ENCODE measurements at regions not wholly inside any gene's neighbourhood (a gene's known extent, or its start where the extent isn't known, plus 50 kb on each side); places are given as distances from the start of the nearest gene placed in this dataset.

GRCh38 chr18:71426441-71426840 lies 1117.7 kb downstream of the CBLN2 start:
- TF ChIP-seq POLR2A (IDR thresholded peaks at IDR 0.05) (no peak), POLR2AphosphoS5 (IDR thresholded peaks at IDR 0.05; ENCODE audit: insufficient read depth in 1 of 2, low read depth in 1 of 2) (no peak), CTCF (IDR thresholded peaks at IDR 0.05) (no peak)
- intact Hi-C loops (cut with DNase I) = no loop called here

GRCh38 chr18:71405169-71405809 lies 1116.4 kb downstream of the SOCS6 start:
- Histone ChIP-seq H3K4me3 (no peak overlapping the region), H3K36me3 (no peaks in the 10 kb centered on the region), H3K9me3 (no peaks in the 10 kb centered on the region), H3K27ac (no peak overlapping the region), H3K27me3 (no peaks in the 10 kb centered on the region), H3K4me1 (no peaks in the 10 kb centered on the region)
- no peak for DNase-seq (ENCODE audit: extremely low spot score in 2 of 2)
- intact Hi-C loops (cut with DNase I) = no loop called here
- TF ChIP-seq CTCF (IDR thresholded peaks at IDR 0.05) (no peak), POLR2A (IDR thresholded peaks at IDR 0.05) (no peak), POLR2AphosphoS5 (IDR thresholded peaks at IDR 0.05; ENCODE audit: insufficient read depth in 1 of 2, low read depth in 1 of 2) (no peak)

More at GRCh38 chr18:71426441-71426840, 1117.7 kb downstream of the CBLN2 start:
- H3K9me3 ChIP-seq = no peaks in the 10 kb centered on the region
- no peaks in the 10 kb centered on the region for H3K4me1 ChIP-seq
- H3K36me3 ChIP-seq = no peaks in the 10 kb centered on the region
- H3K27ac ChIP-seq = no peak overlapping the region
- no peaks in the 10 kb centered on the region for H3K27me3 ChIP-seq
- H3K4me3 ChIP-seq = no peak overlapping the region
- no peak for DNase-seq (ENCODE audit: extremely low spot score in 2 of 2)

GRCh38 chr18:71403501-71403900 lies 1114.7 kb downstream of the SOCS6 start:
- H3K36me3 ChIP-seq = no peaks in the 10 kb centered on the region
- no peak overlapping the region for H3K27ac ChIP-seq
- no peaks in the 10 kb centered on the region for H3K4me1 ChIP-seq
- H3K27me3 ChIP-seq = no peaks in the 10 kb centered on the region
- H3K4me3 ChIP-seq = no peak overlapping the region
- H3K9me3 ChIP-seq = no peaks in the 10 kb centered on the region
- intact Hi-C loops (cut with DNase I) = no loop called here
- DNase-seq (ENCODE audit: extremely low spot score in 2 of 2) = no peak
- TF ChIP-seq CTCF (IDR thresholded peaks at IDR 0.05) (no peak), POLR2A (IDR thresholded peaks at IDR 0.05) (no peak), POLR2AphosphoS5 (IDR thresholded peaks at IDR 0.05; ENCODE audit: insufficient read depth in 1 of 2, low read depth in 1 of 2) (no peak)

GRCh38 chr18:71398531-71398930 lies 1109.7 kb downstream of the SOCS6 start:
- Histone ChIP-seq H3K9me3 (no peaks in the 10 kb centered on the region), H3K36me3 (no peaks in the 10 kb centered on the region), H3K4me3 (no peak overlapping the region), H3K4me1 (no peaks in the 10 kb centered on the region), H3K27me3 (no peaks in the 10 kb centered on the region), H3K27ac (no peak overlapping the region)
- intact Hi-C loops (cut with DNase I) = no loop called here
- no peak for DNase-seq (ENCODE audit: extremely low spot score in 2 of 2)
- TF ChIP-seq POLR2AphosphoS5 (IDR thresholded peaks at IDR 0.05; ENCODE audit: insufficient read depth in 1 of 2, low read depth in 1 of 2) = no peak
- TF ChIP-seq CTCF (IDR thresholded peaks at IDR 0.05) = no peak
- TF ChIP-seq POLR2A (IDR thresholded peaks at IDR 0.05) = no peak

- Histone ChIP-seq H3K4me3 (no peak overlapping the region), H3K27ac (no peak overlapping the region), H3K4me1 (no peaks in the 10 kb centered on the region), H3K36me3 (no peaks in the 10 kb centered on the region), H3K9me3 (no peaks in the 10 kb centered on the region), H3K27me3 (no peaks in the 10 kb centered on the region)
- DNase-seq (ENCODE audit: extremely low spot score in 2 of 2) = no peak
- no peak for TF ChIP-seq POLR2A (IDR thresholded peaks at IDR 0.05)
- TF ChIP-seq CTCF (IDR thresholded peaks at IDR 0.05) = no peak
- TF ChIP-seq POLR2AphosphoS5 (IDR thresholded peaks at IDR 0.05; ENCODE audit: insufficient read depth in 1 of 2, low read depth in 1 of 2) = no peak
- intact Hi-C loops (cut with DNase I) = no loop called here
These were observed 1099.3 kb downstream of the SOCS6 start for GRCh38 chr18:71388148-71388547.
